BE2C (cell line): ENCODE measurements at regions not wholly inside any gene's neighbourhood (a gene's known extent, or its start where the extent isn't known, plus 50 kb on each side); places are given as distances from the start of the nearest gene placed in this dataset.

Experiments
- DNase-seq: peaks from one replicate; pipeline ENCODE4 v3.0.0-alpha.2; 2020
- H3K27me3 ChIP-seq: fragments of 250-450 bp; sonication (Bioruptor Pico); 2 replicates; pipeline ENCODE4 v1.5.1; 2020; ENCODE audit warnings: mild to moderate bottlenecking
- H3K36me3 ChIP-seq: fragments of 250-450 bp; sonication (Bioruptor Pico); 2 replicates; pipeline ENCODE4 v1.5.1; 2020; ENCODE audit warnings: mild to moderate bottlenecking
- H3K4me1 ChIP-seq: fragments of 250-450 bp; sonication (Bioruptor Pico); 2 replicates; pipeline ENCODE4 v1.5.1; 2020
- H3K4me3 ChIP-seq: 2 replicates; pipeline ENCODE4 v1.5.1; 2011; ENCODE audit warnings: low read depth, low read length
- H3K9me3 ChIP-seq: fragments of 250-450 bp; sonication (Bioruptor Pico); 2 replicates; pipeline ENCODE4 v1.5.1; 2020
- TF ChIP-seq, protein P1 (sequence below): IDR thresholded peaks from 2 replicates; pipeline ENCODE4 v1.5.1; 2012; ENCODE audit warnings: mild to moderate bottlenecking, low read depth, low read length

DNA sequence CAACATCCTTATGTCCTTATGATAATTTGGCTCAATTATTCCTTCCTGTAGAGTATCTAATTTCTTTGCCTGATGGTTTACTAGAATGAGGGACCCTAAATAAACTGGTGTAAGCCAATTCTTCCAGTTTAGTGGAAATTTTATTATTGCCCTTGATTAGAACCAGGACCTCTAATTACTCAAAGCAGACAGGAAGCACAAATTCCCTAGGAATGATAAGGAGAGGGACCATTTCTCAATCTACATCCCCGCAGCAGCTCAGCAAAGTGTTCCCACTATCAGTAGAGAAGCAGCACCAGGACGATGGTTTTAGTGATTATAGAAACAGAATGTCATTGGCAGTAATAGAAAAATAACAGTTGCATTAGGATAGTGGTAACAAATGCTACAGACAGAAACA lies 97.1 kb downstream of the PLPPR4 start:
- H3K27me3 ChIP-seq, result no peaks in the 10 kb centered on the region
- no peaks in the 10 kb centered on the region for H3K36me3 ChIP-seq
- DNase-seq, result peak; percentile 57
- H3K9me3 ChIP-seq, result no peaks in the 10 kb centered on the region
- TF ChIP-seq, protein P1, sequence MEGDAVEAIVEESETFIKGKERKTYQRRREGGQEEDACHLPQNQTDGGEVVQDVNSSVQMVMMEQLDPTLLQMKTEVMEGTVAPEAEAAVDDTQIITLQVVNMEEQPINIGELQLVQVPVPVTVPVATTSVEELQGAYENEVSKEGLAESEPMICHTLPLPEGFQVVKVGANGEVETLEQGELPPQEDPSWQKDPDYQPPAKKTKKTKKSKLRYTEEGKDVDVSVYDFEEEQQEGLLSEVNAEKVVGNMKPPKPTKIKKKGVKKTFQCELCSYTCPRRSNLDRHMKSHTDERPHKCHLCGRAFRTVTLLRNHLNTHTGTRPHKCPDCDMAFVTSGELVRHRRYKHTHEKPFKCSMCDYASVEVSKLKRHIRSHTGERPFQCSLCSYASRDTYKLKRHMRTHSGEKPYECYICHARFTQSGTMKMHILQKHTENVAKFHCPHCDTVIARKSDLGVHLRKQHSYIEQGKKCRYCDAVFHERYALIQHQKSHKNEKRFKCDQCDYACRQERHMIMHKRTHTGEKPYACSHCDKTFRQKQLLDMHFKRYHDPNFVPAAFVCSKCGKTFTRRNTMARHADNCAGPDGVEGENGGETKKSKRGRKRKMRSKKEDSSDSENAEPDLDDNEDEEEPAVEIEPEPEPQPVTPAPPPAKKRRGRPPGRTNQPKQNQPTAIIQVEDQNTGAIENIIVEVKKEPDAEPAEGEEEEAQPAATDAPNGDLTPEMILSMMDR, result no peak
- no peak overlapping the region for H3K4me3 ChIP-seq
- peaks cover 37% of the 10 kb centered on the region for H3K4me1 ChIP-seq

DNA sequence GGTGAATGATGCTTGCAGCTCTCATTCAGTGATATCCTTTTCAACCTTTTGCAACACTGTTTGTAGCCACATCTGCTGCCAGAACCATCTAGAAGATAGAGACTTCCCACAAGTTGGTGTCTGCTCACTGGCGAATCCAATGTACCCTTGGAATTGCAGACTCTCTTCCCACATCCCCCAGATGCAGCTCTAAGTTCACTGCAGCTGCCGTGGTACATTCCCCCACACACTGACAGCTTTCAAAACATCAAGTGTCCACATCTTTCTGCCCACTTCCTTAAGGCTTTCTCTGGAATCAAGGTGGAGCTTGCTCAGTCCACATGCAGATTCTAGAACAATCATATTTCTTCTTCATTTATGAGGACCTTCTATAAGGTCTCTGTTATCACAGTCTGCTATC lies 99.2 kb downstream of the PLPPR4 start:
- H3K4me1 ChIP-seq, result peaks cover 43% of the 10 kb centered on the region
- DNase-seq, result no peak
- H3K9me3 ChIP-seq, result no peaks in the 10 kb centered on the region
- H3K4me3 ChIP-seq, result no peak overlapping the region
- H3K36me3 ChIP-seq, result no peaks in the 10 kb centered on the region
- TF ChIP-seq, protein P1, result no peak
- H3K27me3 ChIP-seq, result no peaks in the 10 kb centered on the region

DNA sequence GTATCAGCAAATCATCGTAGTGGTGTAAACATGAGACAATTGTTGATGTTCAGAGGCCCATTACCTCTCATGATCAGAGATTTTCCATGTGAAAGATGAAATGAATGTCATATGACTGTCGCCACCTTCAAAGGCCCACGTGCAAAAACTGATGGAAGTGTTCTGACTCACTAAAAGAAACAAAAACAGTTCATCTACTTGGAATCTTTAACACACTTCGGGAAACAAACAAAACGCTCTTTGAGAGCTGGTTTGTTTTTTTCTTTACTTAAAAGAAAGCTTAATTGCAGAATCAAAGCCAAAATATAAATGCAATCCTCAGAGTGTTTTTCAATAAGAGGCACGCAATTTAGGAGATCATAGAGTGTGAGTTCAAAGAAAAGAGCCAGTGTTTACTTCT lies 100.8 kb downstream of the PLPPR4 start:
- Histone ChIP-seq H3K27me3 (no peaks in the 10 kb centered on the region), H3K4me3 (no peak overlapping the region), H3K36me3 (no peaks in the 10 kb centered on the region), H3K4me1 (peaks cover 36% of the 10 kb centered on the region), H3K9me3 (no peaks in the 10 kb centered on the region)
- TF ChIP-seq, protein P1, result no peak
- DNase-seq, result no peak

DNA sequence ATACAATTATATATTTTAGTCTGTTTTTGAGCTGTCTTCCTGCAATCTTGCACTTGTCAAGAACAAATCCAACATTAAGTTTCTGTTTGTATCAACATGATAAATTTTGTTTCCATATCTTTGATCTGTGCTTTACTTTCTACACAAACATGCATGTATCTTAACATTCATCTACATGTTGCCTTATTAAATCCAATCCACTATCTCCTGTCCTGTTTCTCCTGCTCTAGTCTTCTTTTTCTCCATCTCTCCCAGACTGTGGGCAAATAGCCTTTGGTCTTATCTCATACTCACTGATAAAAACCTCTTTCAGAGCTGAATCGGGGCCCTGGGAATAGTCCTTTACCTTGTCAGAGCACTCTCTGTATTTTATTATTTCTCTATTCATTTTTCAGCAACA lies 101.3 kb downstream of the PLPPR4 start:
- Histone ChIP-seq H3K27me3 (no peaks in the 10 kb centered on the region), H3K4me3 (no peak overlapping the region), H3K36me3 (no peaks in the 10 kb centered on the region), H3K4me1 (peaks cover 31% of the 10 kb centered on the region), H3K9me3 (no peaks in the 10 kb centered on the region)
- TF ChIP-seq, protein P1, result no peak
- peak; percentile 30 for DNase-seq

DNA sequence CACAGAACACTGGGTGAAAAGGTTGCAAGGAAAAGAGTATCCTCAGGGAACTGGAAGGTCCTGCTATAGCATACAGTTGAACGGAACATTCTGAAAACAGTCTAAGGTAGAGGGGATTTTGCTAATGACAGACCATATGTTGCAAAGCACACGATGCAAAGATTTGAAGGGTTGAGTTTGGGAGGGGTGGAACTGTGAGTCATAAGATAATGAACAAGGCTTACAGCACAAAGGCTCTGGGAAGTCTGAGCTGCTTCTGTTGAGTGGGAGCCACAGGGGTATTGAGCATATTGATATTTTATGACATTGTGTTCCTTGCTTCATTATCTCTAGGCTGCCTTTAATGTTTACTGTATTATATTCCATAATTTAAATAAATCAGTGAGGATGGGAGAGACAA lies 104.9 kb downstream of the PLPPR4 start:
- TF ChIP-seq, protein P1, result no peak
- Histone ChIP-seq H3K36me3 (no peaks in the 10 kb centered on the region), H3K4me1 (peaks cover 20% of the 10 kb centered on the region), H3K9me3 (no peaks in the 10 kb centered on the region), H3K27me3 (no peaks in the 10 kb centered on the region), H3K4me3 (no peak overlapping the region)
- DNase-seq, result no peak

DNA sequence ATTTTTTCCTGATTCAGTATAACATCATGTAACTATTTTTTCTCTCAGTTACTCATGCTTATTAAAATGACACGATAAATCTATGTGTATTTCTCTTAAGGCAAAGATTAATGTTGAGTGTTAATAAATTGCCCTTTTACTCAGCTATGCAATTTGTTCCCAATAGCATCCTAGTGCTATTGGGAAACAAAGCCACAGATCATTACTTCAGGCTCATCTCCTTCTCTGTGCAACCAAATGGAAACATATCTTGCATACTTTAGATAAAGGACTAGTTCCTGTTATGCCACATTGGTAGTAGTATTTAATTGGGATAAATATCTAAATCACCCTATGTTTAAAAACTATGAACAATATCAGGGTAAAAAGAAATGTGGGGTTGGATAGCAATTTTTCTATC lies 106.2 kb downstream of the PLPPR4 start:
- Histone ChIP-seq H3K4me3 (no peak overlapping the region), H3K9me3 (no peaks in the 10 kb centered on the region), H3K4me1 (peaks cover 12% of the 10 kb centered on the region), H3K36me3 (no peaks in the 10 kb centered on the region), H3K27me3 (no peaks in the 10 kb centered on the region)
- TF ChIP-seq, protein P1, result no peak
- DNase-seq, result no peak
